SU-DHL-6 (cell line): ENCODE measurements at regions not wholly inside any gene's neighbourhood (a gene's known extent, or its start where the extent isn't known, plus 50 kb on each side); places are given as distances from the start of the nearest gene placed in this dataset.

Experiments
- H2AFZ ChIP-seq: fragments of 200-600 bp; sonication (generic); 2 replicates; pipeline ENCODE4 v1.6.1; 2014; ENCODE audit warnings: low read depth, mild to moderate bottlenecking, moderate library complexity, mixed read lengths, antibody characterized with exemption, low read length; ENCODE audit not compliant: severe bottlenecking
- H3F3A ChIP-seq: fragments of 200-600 bp; shearing (Covaris generic); 2 replicates; pipeline ENCODE4 v1.6.0; 2016; ENCODE audit warnings: antibody characterized with exemption, mild to moderate bottlenecking; ENCODE audit not compliant: insufficient read depth
- H3K27ac ChIP-seq: fragments of 200-600 bp; sonication (generic); 2 replicates; pipeline ENCODE4 v1.5.1; 2016; ENCODE audit warnings: low read depth, mild to moderate bottlenecking, low read length, moderate library complexity, mixed read lengths
- H3K27me3 ChIP-seq: fragments of 200-600 bp; sonication (generic), shearing (Covaris generic); 2 replicates; pipeline ENCODE4 v1.6.0; 2014; ENCODE audit warnings: mild to moderate bottlenecking, low read length
- H3K36me3 ChIP-seq: fragments of 200-600 bp; sonication (generic); 2 replicates; pipeline ENCODE4 v1.6.1; 2014; ENCODE audit warnings: mild to moderate bottlenecking, low read length, mixed read lengths
- H3K4me2 ChIP-seq: fragments of 300-600, 200-600 bp; shearing (Covaris generic), sonication (generic); 2 replicates; pipeline ENCODE4 v1.6.0; 2014; ENCODE audit warnings: low read length, low read depth, mild to moderate bottlenecking; ENCODE audit not compliant: poor library complexity, severe bottlenecking
- H3K4me3 ChIP-seq: fragments of 200-600 bp; sonication (generic); 2 replicates; pipeline ENCODE4 v1.5.1; 2014; ENCODE audit warnings: antibody characterized with exemption, low read length, mild to moderate bottlenecking, mixed read lengths; ENCODE audit not compliant: insufficient read depth, poor library complexity, severe bottlenecking
- H3K79me2 ChIP-seq: fragments of 200-600 bp; sonication (generic); 2 replicates; pipeline ENCODE4 v1.6.1; 2014; ENCODE audit warnings: mild to moderate bottlenecking, low read length, moderate library complexity; ENCODE audit not compliant: insufficient read depth
- H3K9ac ChIP-seq: fragments of 200-600 bp; sonication (generic); 2 replicates; pipeline ENCODE4 v1.7.0; 2014; ENCODE audit warnings: mild to moderate bottlenecking, low read length
- H3K9me2 ChIP-seq: fragments of 200-600 bp; sonication (generic); replicated peaks from 2 replicates; pipeline ENCODE4 v1.6.1; 2014; ENCODE audit warnings: low read length; ENCODE audit not compliant: insufficient read depth
- H3K9me3 ChIP-seq: fragments of 200-600 bp; sonication (generic); 2 replicates; pipeline ENCODE4 v1.6.1; 2014; ENCODE audit warnings: low read length, mixed read lengths; ENCODE audit not compliant: insufficient read depth
- H4K20me1 ChIP-seq: fragments of 200-600 bp; sonication (generic); 2 replicates; pipeline ENCODE4 v1.6.1; 2014; ENCODE audit warnings: low read depth, mild to moderate bottlenecking, antibody characterized with exemption, low read length, moderate library complexity, mixed read lengths
- EZH2phosphoT487 ChIP-seq: fragments of 200-600 bp; sonication (generic), shearing (Covaris generic); conservative IDR thresholded peaks from 2 replicates; pipeline ENCODE4 v1.6.1; 2018; ENCODE audit warnings: mild to moderate bottlenecking, antibody characterized with exemption, low read length, moderate library complexity, mixed read lengths
- TF ChIP-seq, protein P1 (sequence below): fragments of 200-600 bp; sonication (generic); IDR thresholded peaks from one replicate; pipeline ENCODE4 v1.5.1; 2017; ENCODE audit warnings: antibody characterized with exemption, mild to moderate bottlenecking, low read length, moderate library complexity; ENCODE audit not compliant: insufficient read depth, poor library complexity, severe bottlenecking

GRCh38 chr18:68103561-68103960 lies 587.0 kb upstream of the DSEL start:
- Histone ChIP-seq H2AFZ (no peak overlapping the region), H3K9ac (no peak overlapping the region), H3K4me2 (no peak overlapping the region), H3K36me3 (no peaks in the 10 kb centered on the region), H3K27me3 (no peaks in the 10 kb centered on the region), H3K4me3 (no peak overlapping the region), H3F3A (no peaks in the 10 kb centered on the region), H4K20me1 (no peaks in the 10 kb centered on the region), H3K79me2 (no peaks in the 10 kb centered on the region), H3K9me3 (no peaks in the 10 kb centered on the region), H3K9me2 (no peaks in the 10 kb centered on the region), H3K27ac (no peak overlapping the region)
- TF ChIP-seq, protein P1, sequence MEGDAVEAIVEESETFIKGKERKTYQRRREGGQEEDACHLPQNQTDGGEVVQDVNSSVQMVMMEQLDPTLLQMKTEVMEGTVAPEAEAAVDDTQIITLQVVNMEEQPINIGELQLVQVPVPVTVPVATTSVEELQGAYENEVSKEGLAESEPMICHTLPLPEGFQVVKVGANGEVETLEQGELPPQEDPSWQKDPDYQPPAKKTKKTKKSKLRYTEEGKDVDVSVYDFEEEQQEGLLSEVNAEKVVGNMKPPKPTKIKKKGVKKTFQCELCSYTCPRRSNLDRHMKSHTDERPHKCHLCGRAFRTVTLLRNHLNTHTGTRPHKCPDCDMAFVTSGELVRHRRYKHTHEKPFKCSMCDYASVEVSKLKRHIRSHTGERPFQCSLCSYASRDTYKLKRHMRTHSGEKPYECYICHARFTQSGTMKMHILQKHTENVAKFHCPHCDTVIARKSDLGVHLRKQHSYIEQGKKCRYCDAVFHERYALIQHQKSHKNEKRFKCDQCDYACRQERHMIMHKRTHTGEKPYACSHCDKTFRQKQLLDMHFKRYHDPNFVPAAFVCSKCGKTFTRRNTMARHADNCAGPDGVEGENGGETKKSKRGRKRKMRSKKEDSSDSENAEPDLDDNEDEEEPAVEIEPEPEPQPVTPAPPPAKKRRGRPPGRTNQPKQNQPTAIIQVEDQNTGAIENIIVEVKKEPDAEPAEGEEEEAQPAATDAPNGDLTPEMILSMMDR, result no peak
- TF ChIP-seq EZH2phosphoT487, result no peak

- no peak overlapping the region for H3K4me2 ChIP-seq
- no peaks in the 10 kb centered on the region for H4K20me1 ChIP-seq
- H3K27me3 ChIP-seq, result no peaks in the 10 kb centered on the region
- H3F3A ChIP-seq, result no peaks in the 10 kb centered on the region
- no peaks in the 10 kb centered on the region for H3K9me3 ChIP-seq
- TF ChIP-seq, protein P1, result no peak
- TF ChIP-seq EZH2phosphoT487, result no peak
- no peak overlapping the region for H3K4me3 ChIP-seq
- no peaks in the 10 kb centered on the region for H3K79me2 ChIP-seq
- H3K9me2 ChIP-seq, result no peaks in the 10 kb centered on the region
- no peak overlapping the region for H3K27ac ChIP-seq
- no peak overlapping the region for H3K9ac ChIP-seq
- H3K36me3 ChIP-seq, result no peaks in the 10 kb centered on the region
- H2AFZ ChIP-seq, result no peak overlapping the region
Observed at GRCh38 chr18:68102117-68102516, 585.6 kb upstream of the DSEL start.

DNA sequence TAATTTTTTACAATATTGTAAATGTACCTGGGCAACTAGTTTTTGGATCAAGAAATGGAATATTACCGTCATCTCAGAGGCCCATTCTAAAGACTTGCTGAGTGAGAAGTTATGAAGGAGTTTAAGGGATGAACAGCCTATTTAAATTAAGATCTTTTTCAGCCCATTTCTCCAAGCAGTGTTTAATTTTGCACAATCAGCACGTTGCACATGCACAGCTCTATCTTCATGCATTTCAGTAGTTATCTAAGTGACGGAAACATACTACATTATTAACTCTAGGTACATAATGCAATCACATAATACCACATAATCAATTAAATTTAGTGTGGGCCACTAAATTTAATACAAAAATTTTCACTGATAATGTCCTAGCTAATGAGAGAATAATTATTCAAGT lies 582.1 kb upstream of the DSEL start:
- Histone ChIP-seq H4K20me1 (no peaks in the 10 kb centered on the region), H3K9me3 (no peaks in the 10 kb centered on the region), H2AFZ (no peak overlapping the region), H3K27ac (no peak overlapping the region), H3K9me2 (no peaks in the 10 kb centered on the region), H3F3A (no peaks in the 10 kb centered on the region), H3K4me2 (no peak overlapping the region), H3K4me3 (no peak overlapping the region), H3K9ac (no peak overlapping the region), H3K79me2 (no peaks in the 10 kb centered on the region), H3K27me3 (no peaks in the 10 kb centered on the region), H3K36me3 (no peaks in the 10 kb centered on the region)
- TF ChIP-seq, protein P1, result no peak
- no peak for TF ChIP-seq EZH2phosphoT487

DNA sequence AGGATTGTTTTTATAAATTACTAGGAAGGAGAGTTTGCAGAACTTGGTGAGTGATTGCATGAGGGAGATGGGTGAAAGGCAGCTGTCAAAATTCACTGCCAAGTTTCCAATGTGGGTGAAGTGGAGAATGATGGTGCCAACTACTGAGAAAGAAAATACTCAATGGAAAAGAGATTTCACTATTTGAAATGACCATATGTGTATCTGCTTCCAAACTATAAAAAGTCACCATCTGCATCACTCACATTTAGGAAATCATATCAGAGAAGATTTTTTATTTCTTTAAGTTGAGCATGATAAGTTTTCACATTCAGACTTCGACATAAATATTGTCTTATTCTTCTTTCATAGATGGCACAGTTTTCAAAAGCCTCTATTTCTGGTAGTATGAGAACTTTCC lies 570.0 kb upstream of the DSEL start:
- H3K36me3 ChIP-seq, result no peaks in the 10 kb centered on the region
- H3K4me2 ChIP-seq, result no peak overlapping the region
- H2AFZ ChIP-seq, result no peak overlapping the region
- H3K9ac ChIP-seq, result no peak overlapping the region
- H3K27me3 ChIP-seq, result no peaks in the 10 kb centered on the region
- no peaks in the 10 kb centered on the region for H4K20me1 ChIP-seq
- H3K9me3 ChIP-seq, result no peaks in the 10 kb centered on the region
- H3K27ac ChIP-seq, result no peak overlapping the region
- no peaks in the 10 kb centered on the region for H3K79me2 ChIP-seq
- H3K9me2 ChIP-seq, result no peaks in the 10 kb centered on the region
- TF ChIP-seq, protein P1, result no peak
- no peak for TF ChIP-seq EZH2phosphoT487
- no peak overlapping the region for H3K4me3 ChIP-seq
- no peaks in the 10 kb centered on the region for H3F3A ChIP-seq
